ENCODE measurements at regions not wholly inside any gene's neighbourhood (a gene's known extent, or its start where the extent isn't known, plus 50 kb on each side); places are given as distances from the start of the nearest gene placed in this dataset.

- H3K79me2 ChIP-seq (ENCODE audit: control insufficient read depth in 1 of 2, insufficient read depth in 2 of 2, low read length in 2 of 2): no peaks in the 10 kb centered on the region
- DNase-seq (ENCODE audit: low read depth in 1 of 2, low spot score in 2 of 2): no peak
- TF ChIP-seq HDAC2 (IDR thresholded peaks at IDR 0.05; ENCODE audit: borderline replicate concordance in 1 of 2, low read depth in 2 of 2, low read length in 2 of 2) (no peak), JUN (IDR thresholded peaks at IDR 0.05; ENCODE audit: low read depth, low read length) (no peak), CBX5 (IDR thresholded peaks at IDR 0.05; ENCODE audit: low read depth, low read length) (no peak)
These were observed 249.5 kb upstream of the FN1 start for GRCh38 chr2:215685238-215685990.

More at GRCh38 chr2:215685238-215685990, 249.5 kb upstream of the FN1 start:
- H2BK20ac ChIP-seq (ENCODE audit: low read length): no peak overlapping the region
- H3K9ac ChIP-seq (replicated peaks in 1 of 4; ENCODE audit: extremely low read depth in 1 of 4, low read depth in 3 of 4, low read length in 3 of 4): no peak overlapping the region
- WGBS, 2 experiments (ENCODE audit: extremely low coverage in 1 of 2, insufficient coverage in 1 of 2, insufficient read length in 1 of 2, insufficient replicate concordance in 2 of 2, low coverage in 1 of 2, low lambda C conversion rate in 2 of 2, missing lambda C conversion rate in 1 of 2): 95% methylated on average over 1 of the region's 1 CpG; no CpG with 5 or more reads in 1 of the 2 experiments
- H3K27me3 ChIP-seq (replicated peaks in 1 of 4; ENCODE audit: control insufficient read depth in 3 of 4, extremely low read depth in 1 of 4, insufficient read depth in 3 of 4, low read length in 3 of 4): no peaks in the 10 kb centered on the region
- H3K18ac ChIP-seq (ENCODE audit: extremely low read depth, low read length): no peak overlapping the region
- H4K91ac ChIP-seq (replicated peaks; ENCODE audit: insufficient read length, low read length): no peak overlapping the region
- H2AK5ac ChIP-seq (ENCODE audit: low read depth, low read length): no peak overlapping the region
- no peaks in the 10 kb centered on the region for H3K4me1 ChIP-seq (replicated peaks in 1 of 4; ENCODE audit: control insufficient read depth in 3 of 4, insufficient read depth in 4 of 4, low read length in 3 of 4)
- H3K4me2 ChIP-seq (ENCODE audit: insufficient read depth in 1 of 2, low read depth in 2 of 2, low read length in 2 of 2): no peak overlapping the region
- no peak overlapping the region for H2BK120ac ChIP-seq (replicated peaks; ENCODE audit: low read depth, low read length)
- POLR2A ChIA-PET (ENCODE audit: partially characterized antibody): no interaction called here
- no peak overlapping the region for H2BK12ac ChIP-seq (ENCODE audit: low read depth, low read length)
- no peak overlapping the region for H3K27ac ChIP-seq (ENCODE audit: low read depth, low read length)
- no peak overlapping the region for H2BK5ac ChIP-seq (ENCODE audit: low read depth, low read length)
- no peak overlapping the region for H4K5ac ChIP-seq (ENCODE audit: insufficient read length, low read depth, low read length)
- no peaks in the 10 kb centered on the region for H3K23me2 ChIP-seq (ENCODE audit: low read depth, low read length)
- H4K8ac ChIP-seq (ENCODE audit: extremely low read depth, insufficient read depth, low read length): no peak overlapping the region
- FAIRE-seq: no peak
- CTCF ChIA-PET (ENCODE audit: partially characterized antibody): no interaction called here
- no peak overlapping the region for H3K56ac ChIP-seq (replicated peaks; ENCODE audit: insufficient read length, low read depth, low read length)
- no peak overlapping the region for H3K4ac ChIP-seq (replicated peaks; ENCODE audit: insufficient read length, low read depth, low read length)
- no peaks in the 10 kb centered on the region for H3K79me1 ChIP-seq (ENCODE audit: low read depth, low read length)
- H3K4me3 ChIP-seq (ENCODE audit: extremely low read depth in 1 of 4, insufficient read depth in 2 of 4, low read depth in 3 of 4, low read length in 4 of 4): no peak overlapping the region
- H3K36me3 ChIP-seq (ENCODE audit: control insufficient read depth in 2 of 4, insufficient read depth in 4 of 4, low read length in 3 of 4): no peaks in the 10 kb centered on the region
- H3K14ac ChIP-seq (ENCODE audit: insufficient read length): no peak overlapping the region
- no peak overlapping the region for H3K23ac ChIP-seq (ENCODE audit: insufficient read length)
- no peaks in the 10 kb centered on the region; a peak in 1 of 4 replicates for H3K9me3 ChIP-seq (ENCODE audit: insufficient read depth in 2 of 2, low read depth in 1 of 2, low read length in 1 of 2)
- H4K20me1 ChIP-seq (replicated peaks in 1 of 2; ENCODE audit: control insufficient read depth in 1 of 2, insufficient read depth in 2 of 2, low read length in 2 of 2): no peaks in the 10 kb centered on the region
- H2BK15ac ChIP-seq (ENCODE audit: low read length): no peak overlapping the region
- H2AFZ ChIP-seq (ENCODE audit: low read length): no peak overlapping the region

Data from H1 (cell line).